PC-3 (cell line): ENCODE measurements at regions not wholly inside any gene's neighbourhood (a gene's known extent, or its start where the extent isn't known, plus 50 kb on each side); places are given as distances from the start of the nearest gene placed in this dataset.

Source experiments
- EZH2 ChIP-seq: fragments of 300-600 bp; sonication (generic); IDR thresholded peaks from one replicate; pipeline ENCODE4 v1.6.1; 2017; ENCODE audit warnings: antibody characterized with exemption, mild to moderate bottlenecking, low read length; ENCODE audit not compliant: unreplicated experiment
- TF ChIP-seq, protein P1 (sequence below): fragments of 300-600 bp; sonication (generic); conservative IDR thresholded peaks from 2 replicates; pipeline ENCODE4 v1.5.1; 2017; ENCODE audit warnings: antibody characterized with exemption, low read depth, mild to moderate bottlenecking, low read length

DNA sequence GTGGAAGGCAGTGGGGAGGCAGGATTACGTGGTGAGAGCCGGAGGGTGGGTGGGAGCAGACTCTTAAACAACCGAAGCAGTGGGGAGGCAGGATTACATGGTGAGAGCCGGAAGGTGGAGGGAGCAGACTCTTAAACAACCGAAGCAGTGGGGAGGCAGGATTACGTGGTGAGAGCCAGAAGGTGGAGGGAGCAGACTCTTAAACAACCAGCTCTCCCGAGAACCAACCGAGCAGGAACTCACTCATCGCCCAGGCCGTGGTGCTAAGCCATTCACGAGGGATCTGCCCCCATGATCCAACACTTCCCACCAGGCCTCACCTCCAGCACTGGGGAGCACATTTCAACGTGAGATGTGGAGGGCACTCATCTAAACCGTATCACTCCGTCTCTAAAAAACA lies 87.7 kb downstream of the RTP5 start:
- TF ChIP-seq, protein P1, sequence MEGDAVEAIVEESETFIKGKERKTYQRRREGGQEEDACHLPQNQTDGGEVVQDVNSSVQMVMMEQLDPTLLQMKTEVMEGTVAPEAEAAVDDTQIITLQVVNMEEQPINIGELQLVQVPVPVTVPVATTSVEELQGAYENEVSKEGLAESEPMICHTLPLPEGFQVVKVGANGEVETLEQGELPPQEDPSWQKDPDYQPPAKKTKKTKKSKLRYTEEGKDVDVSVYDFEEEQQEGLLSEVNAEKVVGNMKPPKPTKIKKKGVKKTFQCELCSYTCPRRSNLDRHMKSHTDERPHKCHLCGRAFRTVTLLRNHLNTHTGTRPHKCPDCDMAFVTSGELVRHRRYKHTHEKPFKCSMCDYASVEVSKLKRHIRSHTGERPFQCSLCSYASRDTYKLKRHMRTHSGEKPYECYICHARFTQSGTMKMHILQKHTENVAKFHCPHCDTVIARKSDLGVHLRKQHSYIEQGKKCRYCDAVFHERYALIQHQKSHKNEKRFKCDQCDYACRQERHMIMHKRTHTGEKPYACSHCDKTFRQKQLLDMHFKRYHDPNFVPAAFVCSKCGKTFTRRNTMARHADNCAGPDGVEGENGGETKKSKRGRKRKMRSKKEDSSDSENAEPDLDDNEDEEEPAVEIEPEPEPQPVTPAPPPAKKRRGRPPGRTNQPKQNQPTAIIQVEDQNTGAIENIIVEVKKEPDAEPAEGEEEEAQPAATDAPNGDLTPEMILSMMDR: no peak
- TF ChIP-seq EZH2: no peak
